H1 (cell line): ENCODE measurements at regions not wholly inside any gene's neighbourhood (a gene's known extent, or its start where the extent isn't known, plus 50 kb on each side); places are given as distances from the start of the nearest gene placed in this dataset.

ENCODE experiments used
- CTCF ChIA-PET: fragments of 300-600 bp; sonication (Branson Sonifier 250); formaldehyde crosslinking; loops from one replicate; lab custom pipeline; 2021; ENCODE audit not compliant: partially characterized antibody; lab: Charles Lee
- POLR2A ChIA-PET: fragments of 300-600 bp; sonication (Branson Sonifier 250); formaldehyde crosslinking; loops from one replicate; lab custom pipeline; 2021; ENCODE audit warnings: inconsistent platforms; ENCODE audit not compliant: partially characterized antibody; lab: Charles Lee
- DNase-seq, 2 experiments: peaks; one replicate each; pipeline versions ENCODE4 v3.0.0 to v3.0.0-alpha.2; 2010 to 2022; ENCODE audit warnings: low spot score in 2 of 2, low read depth in 1 of 2, mixed read lengths in 1 of 2
- FAIRE-seq: peaks from 2 replicates; lab custom pipeline; 2011; peaks lifted over from hg19 to GRCh38; lab: Jason Lieb, UNC
- H2AFZ ChIP-seq: 2 replicates; pipeline ENCODE4 v1.8.1; 2012; ENCODE audit warnings: low read length, inconsistent platforms
- H2AK5ac ChIP-seq: 2 replicates; pipeline ENCODE4 v1.6.1; 2013; ENCODE audit warnings: low read depth, low read length
- H2BK120ac ChIP-seq: replicated peaks from 2 replicates; pipeline ENCODE3; 2013; ENCODE audit warnings: low read depth, low read length, inconsistent platforms
- H2BK12ac ChIP-seq: 2 replicates; pipeline ENCODE4 v1.6.1; 2013; ENCODE audit warnings: low read depth, low read length
- H2BK15ac ChIP-seq: 2 replicates; pipeline ENCODE4 v1.6.1; 2013; ENCODE audit warnings: low read length
- H2BK20ac ChIP-seq: 2 replicates; pipeline ENCODE4 v1.6.1; 2013; ENCODE audit warnings: low read length
- H2BK5ac ChIP-seq: 2 replicates; pipeline ENCODE4 v1.6.1; 2013; ENCODE audit warnings: low read depth, low read length
- H3K14ac ChIP-seq: 2 replicates; pipeline ENCODE4 v1.6.1; 2013; ENCODE audit warnings: inconsistent platforms; ENCODE audit not compliant: insufficient read length
- H3K18ac ChIP-seq: 2 replicates; pipeline ENCODE4 v1.6.1; 2013; ENCODE audit warnings: low read length; ENCODE audit errors: extremely low read depth
- H3K23ac ChIP-seq: 2 replicates; pipeline ENCODE4 v1.6.1; 2013; ENCODE audit warnings: inconsistent platforms; ENCODE audit not compliant: insufficient read length
- H3K23me2 ChIP-seq: 2 replicates; pipeline ENCODE4 v1.6.1; 2013; ENCODE audit warnings: low read depth, low read length
- H3K27ac ChIP-seq: 2 replicates; pipeline ENCODE4 v1.6.1; 2011; ENCODE audit warnings: low read depth, low read length, inconsistent platforms
- H3K27me3 ChIP-seq, 4 experiments: replicated peaks in 1 of 4; 1 replicate in 1 of 4; 2 replicates in 3 of 4; pipeline versions ENCODE4 v1.6.1 to v1.8.1; 2011 to 2013; ENCODE audit warnings: low read length in 3 of 4, mild to moderate bottlenecking in 3 of 4, inconsistent platforms in 2 of 4, mixed read lengths in 2 of 4, moderate library complexity in 1 of 4; ENCODE audit not compliant: control insufficient read depth in 3 of 4, insufficient read depth in 3 of 4; ENCODE audit errors: extremely low read depth in 1 of 4
- H3K36me3 ChIP-seq, 4 experiments: 2 replicates each; pipeline versions ENCODE4 v1.6.1 to v1.8.1; 2011 to 2013; ENCODE audit warnings: mild to moderate bottlenecking in 4 of 4, low read length in 3 of 4, moderate library complexity in 2 of 4, control low read depth in 1 of 4, inconsistent platforms in 1 of 4; ENCODE audit not compliant: insufficient read depth in 4 of 4, control insufficient read depth in 2 of 4
- H3K4ac ChIP-seq: replicated peaks from 2 replicates; pipeline ENCODE3; 2013; ENCODE audit warnings: low read length, low read depth, mixed read lengths, inconsistent platforms; ENCODE audit not compliant: insufficient read length
- H3K4me1 ChIP-seq, 4 experiments: replicated peaks in 1 of 4; 1 replicate in 1 of 4; 2 replicates in 3 of 4; pipeline versions ENCODE4 v1.6.1 to v1.8.1; 2011 to 2013; ENCODE audit warnings: low read length in 3 of 4, inconsistent platforms in 2 of 4, mixed read lengths in 1 of 4; ENCODE audit not compliant: insufficient read depth in 4 of 4, control insufficient read depth in 3 of 4
- H3K4me2 ChIP-seq, 2 experiments: 2 replicates each; pipeline versions ENCODE4 v1.6.1 to v1.8.1; 2011 to 2013; ENCODE audit warnings: low read depth in 2 of 2, low read length in 2 of 2, control low read depth in 1 of 2, inconsistent platforms in 1 of 2, mild to moderate bottlenecking in 1 of 2; ENCODE audit not compliant: insufficient read depth in 1 of 2
- H3K4me3 ChIP-seq, 4 experiments: fragments of 200-600, 300-600 bp in 1 of 4; sonication (generic), shearing (Covaris generic), sonication (Bioruptor Twin) in 1 of 4; 2 replicates each; pipeline versions ENCODE4 v1.5.1 to v1.8.1; 2011 to 2016; ENCODE audit warnings: low read length in 4 of 4, low read depth in 3 of 4, control low read depth in 2 of 4, inconsistent platforms in 2 of 4, mild to moderate bottlenecking in 2 of 4, mixed read lengths in 1 of 4, moderate library complexity in 1 of 4; ENCODE audit not compliant: insufficient read depth in 2 of 4; ENCODE audit errors: extremely low read depth in 1 of 4
- H3K56ac ChIP-seq: replicated peaks from 2 replicates; pipeline ENCODE3; 2013; ENCODE audit warnings: low read depth, mild to moderate bottlenecking, mixed read lengths, low read length, inconsistent platforms; ENCODE audit not compliant: insufficient read length
- H3K79me1 ChIP-seq: 2 replicates; pipeline ENCODE4 v1.6.1; 2013; ENCODE audit warnings: low read depth, low read length, control low read depth
- H3K79me2 ChIP-seq, 2 experiments: 2 replicates each; pipeline versions ENCODE4 v1.6.1 to v1.8.1; 2012 to 2013; ENCODE audit warnings: low read length in 2 of 2, mild to moderate bottlenecking in 2 of 2, inconsistent platforms in 1 of 2; ENCODE audit not compliant: insufficient read depth in 2 of 2, control insufficient read depth in 1 of 2
- H3K9ac ChIP-seq, 4 experiments: replicated peaks in 1 of 4; 1 replicate in 1 of 4; 2 replicates in 3 of 4; pipeline versions ENCODE4 v1.6.1 to v1.8.1; 2011 to 2013; ENCODE audit warnings: low read depth in 3 of 4, low read length in 3 of 4, control low read depth in 2 of 4, mild to moderate bottlenecking in 2 of 4, moderate library complexity in 2 of 4, inconsistent platforms in 1 of 4; ENCODE audit errors: extremely low read depth in 1 of 4
- H3K9me3 ChIP-seq, 2 experiments: 2 replicates each; pipeline versions ENCODE4 v1.6.1 to v1.8.1; 2012 to 2013; ENCODE audit warnings: mild to moderate bottlenecking in 2 of 2, moderate library complexity in 2 of 2, control low read depth in 1 of 2, inconsistent platforms in 1 of 2, low read depth in 1 of 2, low read length in 1 of 2, mixed read lengths in 1 of 2; ENCODE audit not compliant: insufficient read depth in 2 of 2
- H4K20me1 ChIP-seq, 2 experiments: replicated peaks in 1 of 2; 2 replicates each; pipeline versions ENCODE3 to v1.8.1; 2011 to 2013; ENCODE audit warnings: inconsistent platforms in 2 of 2, low read length in 2 of 2, mild to moderate bottlenecking in 1 of 2; ENCODE audit not compliant: insufficient read depth in 2 of 2, control insufficient read depth in 1 of 2
- H4K5ac ChIP-seq: 2 replicates; pipeline ENCODE4 v1.6.1; 2013; ENCODE audit warnings: low read length, low read depth, mixed read lengths, inconsistent platforms; ENCODE audit not compliant: insufficient read length
- H4K8ac ChIP-seq: 2 replicates; pipeline ENCODE4 v1.8.0; 2013; ENCODE audit warnings: mild to moderate bottlenecking, moderate library complexity, low read length, inconsistent platforms; ENCODE audit not compliant: insufficient read depth; ENCODE audit errors: extremely low read depth
- H4K91ac ChIP-seq: replicated peaks from 2 replicates; pipeline ENCODE3; 2013; ENCODE audit warnings: low read length, mixed read lengths, inconsistent platforms; ENCODE audit not compliant: insufficient read length
- CEBPB ChIP-seq: IDR thresholded peaks from 2 replicates; pipeline ENCODE4 v1.6.1; 2012; ENCODE audit warnings: low read depth, low read length
- EP300 ChIP-seq, 2 experiments: IDR thresholded peaks; 1 replicate in 1 of 2; 2 replicates in 1 of 2; pipeline ENCODE4 v1.6.1; 2011 to 2012; ENCODE audit warnings: low read depth in 2 of 2, low read length in 2 of 2, mild to moderate bottlenecking in 2 of 2, borderline replicate concordance in 1 of 2, inconsistent platforms in 1 of 2, moderate library complexity in 1 of 2
- GABPA ChIP-seq: IDR thresholded peaks from 2 replicates; pipeline ENCODE4 v1.6.1; 2011; ENCODE audit warnings: mild to moderate bottlenecking, low read length, moderate library complexity, borderline replicate concordance; ENCODE audit not compliant: insufficient read depth
- POU5F1 ChIP-seq: IDR thresholded peaks from 2 replicates; pipeline ENCODE4 v1.6.1; 2011; ENCODE audit warnings: low read depth, mild to moderate bottlenecking, low read length, moderate library complexity
- RAD21 ChIP-seq, 2 experiments: IDR thresholded peaks in 1 of 2; conservative IDR thresholded peaks in 1 of 2; 2 replicates each; pipeline ENCODE4 v1.6.1; 2011; ENCODE audit warnings: low read depth in 2 of 2, low read length in 2 of 2, improper control_type of control experiment in 1 of 2, inconsistent platforms in 1 of 2, mild to moderate bottlenecking in 1 of 2, moderate library complexity in 1 of 2
- SRF ChIP-seq: IDR thresholded peaks from 2 replicates; pipeline ENCODE4 v1.6.1; 2011; ENCODE audit warnings: mild to moderate bottlenecking, low read depth, low read length, moderate library complexity
- TEAD4 ChIP-seq: IDR thresholded peaks from 2 replicates; pipeline ENCODE4 v1.6.1; 2012; ENCODE audit warnings: low read depth, low read length, inconsistent platforms, mixed read lengths
- WGBS, 2 experiments: shearing (Covaris generic) in 1 of 2; methylation state at CpG; one replicate each; pipeline versions ENCODE4 v1.1.6 to v1.1.7; 2013 to 2015; ENCODE audit warnings: low lambda C conversion rate in 2 of 2, mixed read lengths in 2 of 2, inconsistent platforms in 1 of 2, low coverage in 1 of 2, missing lambda C conversion rate in 1 of 2; ENCODE audit not compliant: insufficient replicate concordance in 2 of 2, insufficient coverage in 1 of 2, insufficient read length in 1 of 2; ENCODE audit errors: extremely low coverage in 1 of 2, missing lambda C conversion rate in 1 of 2; 5-methylcytosine and 5-hydroxymethylcytosine counted together
- TF ChIP-seq, protein P1 (sequence below), 3 experiments: IDR thresholded peaks; 1 replicate in 2 of 3; 2 replicates in 1 of 3; pipeline versions ENCODE4 v1.5.1 to v1.6.1; 2011; ENCODE audit warnings: low read length in 3 of 3, mild to moderate bottlenecking in 3 of 3, inconsistent platforms in 2 of 3, low read depth in 1 of 3, moderate library complexity in 1 of 3; ENCODE audit not compliant: insufficient read depth in 1 of 3; ENCODE audit errors: control extremely low read depth in 1 of 3

DNA sequence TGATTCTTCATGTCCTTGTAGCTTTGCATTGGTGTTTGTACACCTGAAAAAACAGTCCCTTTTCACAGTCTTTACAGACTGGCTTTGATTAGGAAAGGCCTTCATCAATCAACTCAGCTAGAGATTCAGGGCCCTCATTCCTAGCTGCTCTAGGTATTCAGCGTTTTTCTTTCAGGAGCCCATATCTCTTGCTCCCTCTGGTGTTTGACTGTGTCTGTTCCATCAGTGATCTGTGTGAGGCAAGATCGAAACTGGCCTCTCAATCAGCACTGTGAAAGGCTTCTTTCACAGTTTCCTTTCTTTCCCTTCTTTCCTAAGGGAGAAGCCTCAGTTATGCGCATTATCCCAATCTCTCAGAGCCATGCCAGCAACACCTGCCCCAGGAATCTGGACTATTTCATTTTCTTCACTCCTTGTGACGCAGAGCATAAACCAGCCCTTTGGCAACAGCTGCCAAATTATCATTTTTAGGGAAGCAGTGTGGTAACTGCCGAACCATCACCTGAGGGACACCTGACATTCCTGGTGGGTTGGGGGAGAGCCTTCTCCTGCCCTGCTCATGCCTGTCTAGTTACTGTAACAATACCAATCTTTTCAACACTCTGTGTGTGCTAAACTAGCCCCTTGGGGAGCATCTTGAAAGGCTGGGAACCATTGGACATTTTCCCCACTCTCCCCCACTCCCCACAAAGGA is 75.7 kb upstream of the CCDC71L start:
- TF ChIP-seq SRF: no peak
- peak; percentile 66; the same call in 1 of the 2 replicates for TF ChIP-seq CEBPB
- TF ChIP-seq RAD21 (IDR thresholded peaks at IDR 0.05 in 1 of 2, conservative IDR thresholded peaks at IDR 0.05 in 1 of 2; ENCODE audit: low read depth in 2 of 2, low read length in 2 of 2): peak; percentile 78 to 83
- peak in 1 of 2 experiments; percentile 15; a peak in 1 of 3 replicates for TF ChIP-seq EP300 (IDR thresholded peaks at IDR 0.05; ENCODE audit: borderline replicate concordance in 1 of 2, low read depth in 2 of 2, low read length in 2 of 2)
- 0 out of 2 replicates have a peak, but pooled peaks have one; percentile 30 for TF ChIP-seq TEAD4
- TF ChIP-seq GABPA: no peak
- 0 out of 2 replicates have a peak, but pooled peaks have one; percentile 40 for TF ChIP-seq POU5F1
- TF ChIP-seq, protein P1, sequence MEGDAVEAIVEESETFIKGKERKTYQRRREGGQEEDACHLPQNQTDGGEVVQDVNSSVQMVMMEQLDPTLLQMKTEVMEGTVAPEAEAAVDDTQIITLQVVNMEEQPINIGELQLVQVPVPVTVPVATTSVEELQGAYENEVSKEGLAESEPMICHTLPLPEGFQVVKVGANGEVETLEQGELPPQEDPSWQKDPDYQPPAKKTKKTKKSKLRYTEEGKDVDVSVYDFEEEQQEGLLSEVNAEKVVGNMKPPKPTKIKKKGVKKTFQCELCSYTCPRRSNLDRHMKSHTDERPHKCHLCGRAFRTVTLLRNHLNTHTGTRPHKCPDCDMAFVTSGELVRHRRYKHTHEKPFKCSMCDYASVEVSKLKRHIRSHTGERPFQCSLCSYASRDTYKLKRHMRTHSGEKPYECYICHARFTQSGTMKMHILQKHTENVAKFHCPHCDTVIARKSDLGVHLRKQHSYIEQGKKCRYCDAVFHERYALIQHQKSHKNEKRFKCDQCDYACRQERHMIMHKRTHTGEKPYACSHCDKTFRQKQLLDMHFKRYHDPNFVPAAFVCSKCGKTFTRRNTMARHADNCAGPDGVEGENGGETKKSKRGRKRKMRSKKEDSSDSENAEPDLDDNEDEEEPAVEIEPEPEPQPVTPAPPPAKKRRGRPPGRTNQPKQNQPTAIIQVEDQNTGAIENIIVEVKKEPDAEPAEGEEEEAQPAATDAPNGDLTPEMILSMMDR (IDR thresholded peaks at IDR 0.05; ENCODE audit: control extremely low read depth in 1 of 3, insufficient read depth in 1 of 3, low read depth in 1 of 3, low read length in 3 of 3): peak in 2 of 3 experiments; percentile 82 to 83; a peak in 3 of 4 replicates
- 0 out of 2 replicates have a peak overlapping the region, but pooled peaks have one; percentile 2 for H2BK15ac ChIP-seq

More for the DNA sequence above, 75.7 kb upstream of the CCDC71L start:
- Histone ChIP-seq H3K18ac (no peak overlapping the region), H3K9me3 (no peaks in the 10 kb centered on the region), H4K8ac (no peak overlapping the region), H2BK120ac (no peak overlapping the region), H3K9ac (no peak overlapping the region), H3K79me2 (no peaks in the 10 kb centered on the region), H3K23me2 (no peaks in the 10 kb centered on the region), H3K79me1 (no peaks in the 10 kb centered on the region), H3K4me3 (no peak overlapping the region), H2BK20ac (peak overlapping the region; percentile 23; the same call in 1 of the 2 replicates), H4K91ac (no peak overlapping the region), H3K23ac (no peak overlapping the region), H3K36me3 (no peaks in the 10 kb centered on the region), H3K14ac (no peak overlapping the region), H3K27ac (no peak overlapping the region), H2AFZ (peak overlapping the region; percentile 37; the same call in 1 of the 2 replicates), H2BK5ac (no peak overlapping the region; the same call in none of the 2 replicates), H3K4me1 (peaks cover 0 to 6% (median 5%) of the 10 kb centered on the region in 4 experiments; a peak in 5 of 7 replicates), H2AK5ac (no peak overlapping the region), H3K4me2 (peak overlapping the region in 1 of 2 experiments; percentile 44; a peak in 2 of 4 replicates), H4K20me1 (no peaks in the 10 kb centered on the region), H4K5ac (no peak overlapping the region), H3K27me3 (no peaks in the 10 kb centered on the region), H3K4ac (no peak overlapping the region), H2BK12ac (no peak overlapping the region; the same call in 1 of the 2 replicates), H3K56ac (no peak overlapping the region)
- ChIA-PET CTCF (interaction anchor here (0.7 to 3.2 kb wide), 31 partner anchors 8 to 566 kb away, joined by 3 to 27 read pairs (median 4); partner anchors contain the start of gene CCDC71L), POLR2A (interaction anchor here (1.5 to 1.9 kb wide), 2 partner anchors 76 to 78 kb away, joined by 4 to 7 read pairs; partner anchors contain the start of gene CCDC71L)
- WGBS, 2 experiments: 47% methylated on average over 5 of the region's 5 CpGs; no CpG with 5 or more reads in 1 of the 2 experiments
- FAIRE-seq (peak; percentile 90), DNase-seq (peak in 1 of 2 experiments; percentile 60)
